ENCODE measurements at regions not wholly inside any gene's neighbourhood (a gene's known extent, or its start where the extent isn't known, plus 50 kb on each side); places are given as distances from the start of the nearest gene placed in this dataset.

DNA sequence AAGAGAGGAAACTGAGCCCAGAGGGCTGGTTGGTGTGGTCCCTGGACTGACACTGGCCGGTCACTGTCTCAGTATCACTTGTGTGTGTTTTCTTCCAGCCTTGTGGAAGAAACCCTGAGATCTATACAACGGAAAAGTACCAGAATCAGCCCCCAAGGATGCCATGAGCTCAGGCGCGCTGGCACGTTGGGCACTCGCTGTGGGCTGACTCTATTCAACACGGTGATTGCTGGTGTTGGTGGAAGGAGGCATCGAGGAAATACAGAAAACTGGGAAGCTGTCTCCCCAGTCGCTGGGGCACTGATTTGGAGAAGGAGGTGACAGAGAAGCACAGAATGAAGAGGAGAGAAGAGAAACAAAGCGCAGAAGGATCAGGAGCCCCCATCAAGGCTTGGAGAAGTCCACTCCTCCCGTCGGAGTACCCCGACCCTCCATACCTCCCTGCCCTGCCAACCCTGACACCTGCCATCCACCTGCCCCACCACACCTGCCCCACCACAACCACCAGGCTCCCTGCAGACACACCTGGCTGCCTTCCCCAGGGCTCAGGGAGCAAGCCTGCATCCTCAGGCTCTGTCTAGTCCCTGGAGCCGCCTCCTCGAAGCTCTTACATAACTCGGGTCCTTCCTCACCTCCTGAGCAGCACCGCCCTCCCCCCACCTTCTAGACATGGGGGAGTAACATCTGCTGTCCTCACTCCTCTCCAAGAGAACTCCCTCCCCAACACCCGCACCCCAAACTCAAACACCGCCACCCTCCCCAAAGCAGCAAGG lies 66.5 kb downstream of the RBFOX3 start:
- H3K27ac ChIP-seq = no peak overlapping the region
- no peaks in the 10 kb centered on the region for H3K9me3 ChIP-seq
- 78% methylated on average over 19 of the region's 19 CpGs for WGBS
- no peak for DNase-seq (ENCODE audit: low spot score)
- no peak overlapping the region for H3K4me3 ChIP-seq
- intact Hi-C loops (cut with DNase I) = no loop called here
- no peaks in the 10 kb centered on the region for H3K4me1 ChIP-seq (replicated peaks)
- H3K36me3 ChIP-seq = no peaks in the 10 kb centered on the region
- TF ChIP-seq POLR2A (IDR thresholded peaks at IDR 0.05) = no peak
- no peak for TF ChIP-seq POLR2AphosphoS5 (IDR thresholded peaks at IDR 0.05)
- TF ChIP-seq, protein P1, sequence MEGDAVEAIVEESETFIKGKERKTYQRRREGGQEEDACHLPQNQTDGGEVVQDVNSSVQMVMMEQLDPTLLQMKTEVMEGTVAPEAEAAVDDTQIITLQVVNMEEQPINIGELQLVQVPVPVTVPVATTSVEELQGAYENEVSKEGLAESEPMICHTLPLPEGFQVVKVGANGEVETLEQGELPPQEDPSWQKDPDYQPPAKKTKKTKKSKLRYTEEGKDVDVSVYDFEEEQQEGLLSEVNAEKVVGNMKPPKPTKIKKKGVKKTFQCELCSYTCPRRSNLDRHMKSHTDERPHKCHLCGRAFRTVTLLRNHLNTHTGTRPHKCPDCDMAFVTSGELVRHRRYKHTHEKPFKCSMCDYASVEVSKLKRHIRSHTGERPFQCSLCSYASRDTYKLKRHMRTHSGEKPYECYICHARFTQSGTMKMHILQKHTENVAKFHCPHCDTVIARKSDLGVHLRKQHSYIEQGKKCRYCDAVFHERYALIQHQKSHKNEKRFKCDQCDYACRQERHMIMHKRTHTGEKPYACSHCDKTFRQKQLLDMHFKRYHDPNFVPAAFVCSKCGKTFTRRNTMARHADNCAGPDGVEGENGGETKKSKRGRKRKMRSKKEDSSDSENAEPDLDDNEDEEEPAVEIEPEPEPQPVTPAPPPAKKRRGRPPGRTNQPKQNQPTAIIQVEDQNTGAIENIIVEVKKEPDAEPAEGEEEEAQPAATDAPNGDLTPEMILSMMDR (IDR thresholded peaks at IDR 0.05) = no peak
- no peaks in the 10 kb centered on the region for H3K27me3 ChIP-seq (replicated peaks; ENCODE audit: insufficient read depth)

- intact Hi-C loops (cut with DNase I) = no loop called here
- Histone ChIP-seq H3K36me3 (no peaks in the 10 kb centered on the region), H3K27me3 (replicated peaks; ENCODE audit: insufficient read depth) (no peaks in the 10 kb centered on the region), H3K27ac (no peak overlapping the region), H3K9me3 (no peaks in the 10 kb centered on the region), H3K4me1 (replicated peaks) (no peaks in the 10 kb centered on the region), H3K4me3 (no peak overlapping the region)
- 20% methylated on average over 15 of the region's 15 CpGs for WGBS
- TF ChIP-seq POLR2A (IDR thresholded peaks at IDR 0.05) = no peak
- TF ChIP-seq, protein P1 (IDR thresholded peaks at IDR 0.05) = no peak
- TF ChIP-seq POLR2AphosphoS5 (IDR thresholded peaks at IDR 0.05) = no peak
- DNase-seq (ENCODE audit: low spot score) = no peak
Observed at GRCh38 chr17:79543531-79543930, 67.3 kb downstream of the RBFOX3 start.

DNA sequence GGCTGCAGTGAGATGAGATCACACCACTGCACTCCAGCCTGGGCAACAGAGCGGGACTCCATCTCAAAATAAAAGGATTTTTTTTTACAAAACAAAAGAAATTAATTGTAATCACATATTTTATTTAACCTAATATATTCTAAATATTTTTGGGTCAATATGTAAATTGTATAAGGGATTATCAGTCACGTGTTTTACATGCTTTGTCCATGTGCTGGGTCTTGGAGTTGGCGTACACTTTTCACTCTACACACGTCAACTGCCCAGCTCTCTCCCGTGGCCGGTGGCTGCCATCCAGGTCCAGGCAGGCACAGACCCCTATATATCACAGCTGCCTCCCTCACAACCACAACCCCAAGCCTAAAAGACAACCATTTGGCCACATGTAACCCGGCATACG lies 68.1 kb downstream of the RBFOX3 start:
- H3K4me3 ChIP-seq = no peak overlapping the region
- H3K27ac ChIP-seq = no peak overlapping the region
- WGBS = 83% methylated on average over 8 of the region's 8 CpGs
- no peaks in the 10 kb centered on the region for H3K9me3 ChIP-seq
- no peaks in the 10 kb centered on the region for H3K4me1 ChIP-seq (replicated peaks)
- H3K36me3 ChIP-seq = no peaks in the 10 kb centered on the region
- no peaks in the 10 kb centered on the region for H3K27me3 ChIP-seq (replicated peaks; ENCODE audit: insufficient read depth)
- DNase-seq (ENCODE audit: low spot score) = no peak
- intact Hi-C loops (cut with DNase I) = no loop called here
- TF ChIP-seq POLR2A (IDR thresholded peaks at IDR 0.05) = no peak
- TF ChIP-seq, protein P1 (IDR thresholded peaks at IDR 0.05) = no peak
- TF ChIP-seq POLR2AphosphoS5 (IDR thresholded peaks at IDR 0.05) = no peak

- no peaks in the 10 kb centered on the region for H3K36me3 ChIP-seq
- intact Hi-C loops (cut with DNase I) = no loop called here
Observed at GRCh38 chr17:79541056-79541850, 69.6 kb downstream of the RBFOX3 start.

More at GRCh38 chr17:79541056-79541850, 69.6 kb downstream of the RBFOX3 start:
- WGBS = 93% methylated on average over 15 of the region's 15 CpGs
- no peak for DNase-seq (ENCODE audit: low spot score)
- TF ChIP-seq, protein P1 (IDR thresholded peaks at IDR 0.05) = no peak
- TF ChIP-seq POLR2AphosphoS5 (IDR thresholded peaks at IDR 0.05) (no peak), POLR2A (IDR thresholded peaks at IDR 0.05) (no peak)
- H3K27ac ChIP-seq = no peak overlapping the region
- no peaks in the 10 kb centered on the region for H3K4me1 ChIP-seq (replicated peaks)
- no peaks in the 10 kb centered on the region for H3K9me3 ChIP-seq
- no peaks in the 10 kb centered on the region for H3K27me3 ChIP-seq (replicated peaks; ENCODE audit: insufficient read depth)
- H3K4me3 ChIP-seq = no peak overlapping the region

All from prostate gland (tissue), 2 donors.